ENCODE measurements at regions not wholly inside any gene's neighbourhood (a gene's known extent, or its start where the extent isn't known, plus 50 kb on each side); places are given as distances from the start of the nearest gene placed in this dataset.

GRCh38 chr4:160362478-160362877 is 1259.6 kb downstream of the RAPGEF2 start:
- Histone ChIP-seq H3K9ac (ENCODE audit: low read length) (no peak overlapping the region), H3K36me3 (ENCODE audit: control insufficient read depth in 1 of 2, insufficient read depth in 2 of 2, low read length in 2 of 2) (no peaks in the 10 kb centered on the region), H3K27ac (ENCODE audit: low read depth, low read length) (no peak overlapping the region), H3K4me1 (ENCODE audit: control insufficient read depth in 1 of 2, insufficient read depth in 2 of 2, low read length in 2 of 2) (no peaks in the 10 kb centered on the region), H2AFZ (ENCODE audit: low read depth, low read length, poor library complexity, severe bottlenecking) (no peak overlapping the region), H3K4me3 (replicated peaks in 1 of 2; ENCODE audit: low read depth in 1 of 2, low read length in 2 of 2) (no peak overlapping the region), H4K20me1 (ENCODE audit: insufficient read depth) (no peaks in the 10 kb centered on the region), H3K27me3 (ENCODE audit: insufficient read depth, low read length) (no peaks in the 10 kb centered on the region), H3K4me2 (ENCODE audit: low read length) (no peak overlapping the region), H3K9me2 (ENCODE audit: insufficient read depth) (no peaks in the 10 kb centered on the region), H3K9me3 (ENCODE audit: control insufficient read depth in 1 of 2, insufficient read depth in 1 of 2, low read depth in 1 of 2, low read length in 2 of 2) (no peaks in the 10 kb centered on the region), H3K79me2 (ENCODE audit: insufficient read depth, low read length) (no peaks in the 10 kb centered on the region)
- BruUV-seq (replicated peaks), result no TSS peak
- RAD21 ChIA-PET (ENCODE audit: low non-redundant PET in 1 of 2, low total read pairs in 2 of 2, uncharacterized antibody in 2 of 2, unreplicated experiment in 2 of 2), result no interaction called here
- ATAC-seq (no peak), DNase-seq (ENCODE audit: low read depth, low spot score) (no peak)
- no peak for TF ChIP-seq ELF1 (IDR thresholded peaks at IDR 0.05; ENCODE audit: borderline replicate concordance, low read depth)
- TF ChIP-seq SIN3A (IDR thresholded peaks at IDR 0.05; ENCODE audit: low read depth), result no peak
- TF ChIP-seq CEBPB (IDR thresholded peaks at IDR 0.05; ENCODE audit: low read depth), result no peak
- no peak for TF ChIP-seq SRF (IDR thresholded peaks at IDR 0.05; ENCODE audit: low read depth)
- no peak for TF ChIP-seq RAD21 (IDR thresholded peaks at IDR 0.05; ENCODE audit: low read depth)
- TF ChIP-seq ZNF274 (IDR thresholded peaks at IDR 0.05; ENCODE audit: low read depth, low read length), result no peak
- no peak for TF ChIP-seq EGR1 (IDR thresholded peaks at IDR 0.05; ENCODE audit: low read depth)
- no peak for TF ChIP-seq YY1 (IDR thresholded peaks at IDR 0.05; ENCODE audit: extremely low read depth, insufficient replicate concordance, low read depth, low read length)
- TF ChIP-seq REST (IDR thresholded peaks at IDR 0.05; ENCODE audit: low read depth), result no peak
- TF ChIP-seq ZBTB33 (IDR thresholded peaks at IDR 0.05; ENCODE audit: extremely low read depth, insufficient replicate concordance, low read length), result no peak
- TF ChIP-seq MAX (IDR thresholded peaks at IDR 0.05), result no peak
- intact Hi-C loops (cut with micrococcal nuclease), result no loop called here
- CTCF ChIA-PET, result no interaction called here
- POLR2A ChIA-PET, result no interaction called here

Data from HCT116 (cell line).